Stimulated activated CD4-positive, alpha-beta T cell treated with anti-CD3 and anti-CD28 coated beads, Interleukin-1b, Interleukin-23, amount 100 ng/mL, for 24 hours (primary cell): ENCODE measurements at regions not wholly inside any gene's neighbourhood (a gene's known extent, or its start where the extent isn't known, plus 50 kb on each side); places are given as distances from the start of the nearest gene placed in this dataset.
A peak's percentile ranks its signal among the peaks of the same experiment; 100 is the strongest.

ENCODE experiments used
- DNase-seq, 4 experiments: peaks; one replicate each; pipeline ENCODE4 v3.0.0-alpha.2; 2020; ENCODE audit warnings: low read depth in 4 of 4, low spot score in 1 of 4

DNA sequence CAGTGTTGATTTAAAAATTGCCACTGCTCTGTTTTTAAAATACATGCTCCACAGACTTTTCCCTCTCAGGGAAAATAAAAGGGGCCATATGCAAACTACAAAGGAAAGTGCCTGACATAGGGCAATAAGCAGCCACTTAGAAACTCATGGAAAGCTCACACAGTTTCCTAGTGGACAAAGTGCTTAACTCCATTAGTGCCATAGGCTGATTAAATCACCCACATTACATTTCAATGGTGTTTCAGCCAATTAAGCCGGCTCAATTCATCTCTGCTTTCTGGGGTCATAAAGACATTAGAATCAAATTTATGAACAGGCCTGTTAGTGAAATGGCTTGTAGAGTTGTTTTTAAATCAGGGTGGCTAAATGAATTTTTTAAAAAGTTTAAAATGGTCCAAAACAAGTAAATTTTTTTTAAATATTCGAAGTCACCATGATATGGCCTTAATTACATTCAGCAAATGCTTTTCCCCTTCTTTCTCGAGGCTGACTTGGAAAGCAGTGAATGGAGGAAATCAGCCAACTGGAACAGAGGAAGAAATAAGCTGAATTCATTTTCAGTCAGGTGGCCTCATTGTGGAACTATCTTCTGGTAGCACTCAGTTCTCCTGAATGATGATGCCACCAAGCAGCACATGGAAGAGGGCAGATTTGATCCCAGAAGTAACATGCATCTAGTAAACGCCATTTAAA, 2305.1 kb upstream of the AGA start:
- DNase-seq: no peak

DNA sequence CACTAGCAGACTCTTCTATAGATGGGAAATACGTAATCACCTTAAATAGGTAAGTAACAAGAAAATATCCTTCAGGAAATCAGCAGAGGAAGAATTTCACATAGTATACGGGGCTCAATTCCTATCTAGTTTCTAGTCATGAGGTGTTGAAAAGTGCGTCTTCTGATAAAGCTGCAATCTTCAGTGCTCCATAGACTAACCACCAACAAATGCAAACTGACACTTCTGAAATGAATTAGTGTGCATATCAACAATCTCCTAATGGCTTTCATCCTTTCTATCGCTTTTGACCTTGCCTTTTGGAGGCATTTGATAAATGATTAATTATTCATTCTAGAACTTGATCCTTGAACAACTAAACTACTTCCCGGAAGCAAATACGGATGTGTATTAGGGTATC, 2306.6 kb upstream of the AGA start:
- DNase-seq: no peak

DNA sequence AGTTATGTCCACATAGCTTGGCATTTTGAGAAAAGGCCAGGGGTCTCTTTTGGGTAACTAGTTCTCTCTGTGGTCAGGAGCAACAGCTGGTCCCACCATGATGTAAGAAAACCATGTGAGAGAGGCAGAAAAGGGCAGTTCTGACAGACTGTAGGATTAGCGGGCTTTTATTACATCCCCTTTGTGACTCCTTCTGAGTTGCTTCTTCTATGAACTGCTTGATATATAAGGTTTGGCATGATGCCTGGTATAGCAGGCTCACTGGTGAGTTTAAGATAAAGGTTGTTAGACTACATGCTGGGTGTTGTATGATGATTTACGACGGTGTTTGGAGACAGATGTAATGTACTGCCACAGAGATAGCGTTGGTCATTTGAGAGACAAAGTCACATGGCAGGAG, 2308.1 kb upstream of the AGA start:
- DNase-seq: no peak

DNA sequence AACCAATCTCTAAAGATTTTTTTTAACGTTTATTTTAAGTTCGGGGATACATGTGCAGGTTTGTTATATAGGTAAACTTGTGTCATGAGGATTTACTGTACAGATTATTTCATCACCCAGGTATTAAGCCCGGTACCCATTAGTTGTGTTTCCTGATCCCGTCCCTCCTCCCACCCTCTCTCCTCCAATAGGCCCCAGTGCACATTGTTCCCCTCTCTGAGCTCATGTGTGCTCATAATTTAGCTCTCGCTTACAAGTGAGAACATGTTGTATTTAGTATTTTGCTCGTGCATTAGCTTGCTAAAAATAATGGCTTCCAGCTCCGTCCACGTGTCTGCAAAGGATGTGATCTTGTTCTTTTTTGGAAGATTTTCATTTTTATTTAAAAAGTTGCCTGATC, 2309.4 kb upstream of the AGA start:
- DNase-seq: no peak

DNA sequence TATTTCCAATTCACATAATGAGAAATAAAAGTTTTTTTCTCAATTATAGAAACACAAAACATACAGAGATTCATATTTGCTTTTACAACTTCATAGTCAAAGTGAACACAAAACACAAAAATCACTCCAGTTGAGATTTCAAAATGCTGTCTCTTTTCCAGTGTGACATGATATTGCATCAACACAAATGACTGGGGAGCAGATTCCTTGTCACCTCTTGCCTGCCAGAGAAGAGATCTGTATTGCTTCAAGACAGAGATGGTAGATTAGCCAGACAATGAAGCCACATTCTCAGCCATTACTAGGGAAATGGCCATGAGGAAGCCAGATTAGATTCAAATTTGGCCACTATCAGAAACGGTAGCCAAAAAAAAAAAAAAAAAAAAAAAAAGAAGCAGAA, 2313.1 kb upstream of the AGA start:
- DNase-seq: no peak

DNA sequence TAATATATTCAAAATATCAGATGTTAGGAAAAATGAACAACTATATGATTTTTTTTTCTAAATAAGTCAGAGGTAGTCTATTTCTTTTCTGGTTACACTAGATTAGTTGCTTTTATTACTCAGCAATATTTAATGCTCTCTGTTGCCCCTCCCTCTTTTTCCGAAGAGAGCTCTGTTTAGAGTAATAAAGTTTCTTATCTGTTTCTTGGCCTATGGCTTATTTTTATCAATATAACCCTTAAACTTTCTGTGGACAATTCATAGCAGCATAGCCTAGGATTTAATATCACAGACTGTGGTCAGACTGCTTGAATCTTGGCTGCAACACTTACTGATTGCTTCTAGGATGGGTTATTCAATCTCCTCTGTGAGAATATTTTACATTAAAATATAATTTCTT, 2315.4 kb upstream of the AGA start:
- no peak for DNase-seq

DNA sequence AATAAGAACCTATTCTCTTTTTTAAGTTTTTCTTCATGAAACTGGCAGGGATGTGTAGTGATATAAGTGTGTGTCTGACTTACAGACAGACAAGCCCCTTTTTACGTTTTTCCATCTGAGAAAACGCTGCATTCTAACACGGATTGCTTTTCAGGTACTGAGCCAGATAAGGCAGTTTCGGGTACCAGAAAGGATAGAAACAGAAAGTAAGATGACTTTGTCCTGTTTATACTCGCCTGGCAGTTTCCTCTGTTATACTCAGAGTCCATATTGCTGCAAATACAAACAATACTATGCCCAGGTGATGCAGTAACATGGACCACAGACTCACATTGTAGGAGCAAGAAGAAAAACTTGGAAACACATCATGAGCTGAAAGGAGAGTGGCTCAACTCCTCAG, 2320.6 kb upstream of the AGA start:
- DNase-seq: no peak

DNA sequence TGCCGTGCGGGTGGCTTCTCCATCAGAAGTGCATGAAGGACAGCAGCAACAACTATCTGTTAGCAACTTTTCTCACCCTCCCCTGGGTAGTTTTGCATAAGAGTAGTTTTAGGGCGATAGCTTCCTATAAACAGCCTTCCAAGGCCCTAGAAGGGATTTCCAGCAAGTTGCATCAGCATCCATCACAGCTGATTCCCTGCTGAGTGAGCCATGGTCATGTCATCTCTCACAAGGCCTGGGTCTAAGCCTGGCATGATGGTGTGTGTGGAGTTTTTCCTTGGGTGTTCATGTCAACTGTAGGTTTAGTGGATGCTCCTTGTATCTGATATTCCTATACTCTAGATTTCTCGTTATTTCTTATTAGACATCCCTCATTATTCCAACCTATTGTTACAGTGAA, 2324.7 kb upstream of the AGA start:
- no peak for DNase-seq

DNA sequence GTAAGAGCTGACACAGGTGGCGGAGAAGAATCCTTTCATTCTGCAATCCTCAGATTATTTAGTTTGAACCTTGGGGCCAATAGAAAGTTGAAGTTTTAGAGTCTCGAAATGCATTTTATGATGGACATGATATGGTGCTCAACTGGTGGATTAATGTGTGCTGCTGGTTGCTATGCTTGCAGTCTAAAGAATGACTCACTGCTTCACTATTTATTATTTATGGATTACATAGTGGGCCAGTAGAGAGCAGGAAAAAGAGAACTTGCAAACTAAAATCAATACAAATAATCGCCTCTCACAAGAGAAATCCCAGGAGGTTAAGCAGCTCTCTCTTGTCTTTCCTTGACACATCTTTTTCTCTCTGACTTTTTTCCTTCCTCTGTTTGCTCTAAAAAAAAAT, 2326.8 kb upstream of the AGA start:
- no peak for DNase-seq

DNA sequence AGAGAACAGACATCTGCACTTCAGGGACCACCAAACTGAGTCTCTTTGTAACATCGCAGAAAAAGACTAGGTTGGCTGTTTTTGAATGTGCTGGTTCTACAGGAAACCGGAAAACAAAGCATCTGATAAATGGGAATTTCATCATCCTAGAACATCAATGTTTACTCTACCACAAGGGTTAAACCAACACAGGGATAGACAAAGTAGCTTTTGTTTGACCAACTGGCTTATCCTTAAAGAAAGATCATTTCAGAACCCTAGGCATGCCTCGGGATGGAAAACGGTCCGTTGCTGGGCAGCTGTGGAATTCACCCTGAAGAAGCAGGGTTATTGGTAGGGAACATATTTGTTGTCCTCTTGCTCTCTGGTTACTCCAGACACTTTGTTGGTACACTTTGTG, 2355.5 kb upstream of the AGA start:
- no peak for DNase-seq

DNA sequence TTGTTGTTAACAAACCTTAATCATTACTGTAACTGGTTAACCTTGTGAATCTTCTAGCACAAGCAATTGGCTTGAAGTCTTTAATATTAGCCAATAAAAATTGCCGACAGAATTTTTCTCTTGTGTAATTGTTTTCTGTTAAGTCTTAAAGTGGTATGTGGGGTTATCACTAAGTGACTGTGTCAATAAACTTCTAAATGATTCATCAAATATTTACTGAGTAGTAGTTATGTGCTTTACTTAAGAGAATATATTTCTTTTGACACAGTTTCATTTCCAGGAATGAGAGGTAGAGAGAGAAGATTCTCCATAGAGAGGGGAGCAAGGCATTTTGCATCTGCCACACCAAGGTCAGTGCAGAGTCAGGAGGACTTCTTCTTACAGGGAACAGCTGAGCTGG, 2361.6 kb upstream of the AGA start:
- DNase-seq: no peak

DNA sequence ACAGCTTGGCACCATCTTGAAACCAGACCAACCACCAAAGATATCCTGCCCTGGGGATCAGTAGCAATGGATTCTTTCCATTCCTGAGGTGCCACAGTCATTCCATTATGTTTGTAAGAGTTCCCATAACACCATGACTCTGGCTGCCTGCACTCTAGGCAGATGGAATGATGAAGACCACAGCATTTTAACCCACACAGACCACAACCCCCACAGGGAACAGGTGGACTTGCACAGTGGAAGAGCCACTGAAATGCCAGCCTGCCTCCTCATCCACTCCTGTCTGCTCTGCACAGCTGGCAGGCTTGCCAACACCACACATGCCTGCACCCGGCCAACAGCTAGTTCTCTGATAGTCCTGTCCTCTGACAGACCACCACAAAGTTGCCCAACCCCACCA, 2362.2 kb upstream of the AGA start:
- no peak for DNase-seq

DNA sequence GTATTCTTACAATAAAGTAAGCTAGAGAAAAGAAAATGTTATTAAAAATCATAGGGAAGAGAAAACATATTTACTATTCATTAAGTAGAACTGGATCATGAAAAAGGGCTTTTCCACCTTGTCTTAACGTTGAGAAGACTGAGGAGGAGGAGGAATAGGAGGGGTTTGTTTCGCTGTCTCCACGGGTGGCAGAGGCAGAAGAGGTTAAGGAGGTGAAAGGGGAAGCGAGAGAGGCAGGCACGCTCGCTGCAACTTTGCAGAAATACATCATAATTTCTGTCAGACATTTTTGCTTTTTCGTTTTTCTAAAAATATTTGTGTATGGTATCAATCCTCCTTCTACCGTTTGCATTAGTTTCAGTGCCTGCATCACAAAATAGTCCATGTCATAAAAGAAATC, 2375.1 kb upstream of the AGA start:
- DNase-seq: no peak

DNA sequence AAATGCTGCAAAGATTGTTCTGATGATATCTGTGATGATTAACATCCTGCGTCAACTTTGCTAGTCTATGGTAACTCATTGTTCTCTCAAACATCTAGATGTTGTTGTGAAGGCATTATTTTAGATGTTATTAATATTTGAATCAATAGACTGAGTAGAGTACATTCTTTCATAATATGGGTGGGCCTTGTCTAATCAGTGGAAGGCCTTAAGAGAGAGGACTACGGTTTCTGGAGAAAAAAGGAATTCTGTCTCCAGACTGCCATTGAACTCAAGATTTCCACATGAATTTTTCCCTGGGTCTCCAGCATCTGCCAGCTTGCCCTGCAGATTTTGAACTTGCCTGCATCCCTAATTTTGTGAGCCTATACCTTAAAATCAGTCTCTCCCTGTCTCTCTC, 2381.1 kb upstream of the AGA start:
- no peak for DNase-seq

DNA sequence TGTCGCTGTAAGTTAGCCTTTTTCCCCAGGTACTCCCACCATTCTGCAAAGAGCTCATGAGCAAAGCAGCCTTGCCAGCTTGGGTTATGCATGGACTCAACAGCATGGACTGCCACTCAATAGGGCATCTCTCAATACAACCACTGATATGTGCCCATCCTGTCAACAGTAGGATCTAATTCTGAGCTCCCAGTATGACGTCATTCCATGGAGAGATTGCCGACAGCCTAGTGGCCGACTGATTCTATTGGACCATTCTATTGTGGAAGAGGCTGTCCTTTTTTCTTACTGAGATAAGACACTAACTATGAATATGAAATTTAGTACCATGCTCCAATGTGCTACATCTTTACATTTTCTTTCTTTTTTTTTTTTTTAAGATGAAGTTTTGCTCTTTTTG, 2389.0 kb upstream of the AGA start:
- DNase-seq: no peak

DNA sequence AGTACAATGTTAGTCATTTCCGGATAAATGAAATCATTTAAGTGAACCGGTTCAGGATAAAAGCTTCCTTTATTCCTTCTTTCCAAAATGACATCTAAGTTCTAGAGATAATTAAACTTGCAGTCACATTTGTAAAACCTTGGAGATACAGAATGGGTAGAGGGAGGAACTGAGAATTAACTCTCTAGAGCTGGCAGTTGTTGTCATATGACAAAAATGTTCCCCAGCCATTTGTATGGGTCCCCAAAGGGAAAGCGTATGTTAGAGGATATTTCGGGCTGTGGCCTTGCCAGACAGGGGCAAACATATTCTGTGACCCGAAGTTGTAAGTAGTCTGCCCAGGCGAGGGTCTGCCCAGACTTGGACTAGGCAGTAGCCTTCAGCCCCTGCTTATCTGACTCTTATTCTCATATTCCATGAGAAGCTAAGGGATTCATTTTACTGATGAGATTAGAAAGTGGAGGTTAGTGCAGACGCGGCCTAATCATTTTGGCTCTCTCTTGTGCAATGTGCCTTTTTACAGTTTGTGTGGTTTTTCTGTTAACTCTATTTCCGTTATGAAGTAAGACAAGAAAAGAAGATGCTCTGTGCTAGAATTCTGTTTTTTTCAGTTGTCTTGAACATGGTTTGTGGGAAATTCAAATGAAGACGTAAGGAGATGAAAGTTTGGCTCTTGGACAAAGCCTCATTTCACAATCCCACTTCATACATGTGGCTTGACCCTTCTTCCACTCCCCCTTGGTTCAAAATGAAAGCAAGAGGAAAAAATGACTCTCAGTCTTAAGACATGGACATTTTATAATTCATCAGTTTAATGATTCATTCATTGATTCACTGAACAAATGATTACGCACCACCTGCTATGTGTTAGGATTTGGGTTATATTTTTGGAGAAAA, 2394.2 kb upstream of the AGA start:
- no peak for DNase-seq

DNA sequence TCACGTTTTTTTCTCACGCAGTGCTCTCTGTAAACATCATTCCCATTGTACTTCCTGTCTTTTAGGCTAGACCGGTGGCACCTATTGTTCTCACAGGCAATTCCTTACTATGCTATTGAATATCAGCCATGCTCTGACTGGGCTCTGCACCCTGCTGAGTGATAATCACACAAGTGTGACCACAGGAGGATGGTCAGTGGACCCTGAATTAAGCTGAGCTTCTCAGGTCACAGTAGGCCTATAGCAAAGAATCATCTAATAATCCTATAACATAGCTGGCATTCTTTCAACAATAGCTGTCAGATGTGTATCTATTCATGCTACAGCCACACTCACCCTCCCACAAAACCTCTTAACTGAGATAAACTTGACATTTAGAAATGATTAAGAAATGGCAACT, 2399.8 kb upstream of the TENM3 start:
- DNase-seq: no peak

DNA sequence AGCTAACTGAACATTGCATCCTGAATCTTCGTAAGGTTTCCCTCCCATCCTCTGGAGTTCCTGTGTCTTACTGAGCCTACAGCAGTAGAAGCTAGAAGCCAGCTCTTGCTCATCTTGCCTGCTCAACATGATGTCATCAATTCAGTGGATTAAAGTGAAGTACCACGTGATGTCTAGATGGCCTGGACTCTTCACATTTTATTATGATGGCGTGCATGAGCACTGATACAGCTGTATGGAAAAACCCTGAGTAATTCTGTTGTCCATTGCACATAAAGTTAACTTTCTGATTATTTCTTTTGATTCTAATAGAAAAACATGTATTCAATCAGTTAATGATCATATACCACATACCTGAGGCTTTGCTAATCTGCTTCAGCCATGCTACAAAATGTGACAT, 2387.7 kb upstream of the TENM3 start:
- no peak for DNase-seq

DNA sequence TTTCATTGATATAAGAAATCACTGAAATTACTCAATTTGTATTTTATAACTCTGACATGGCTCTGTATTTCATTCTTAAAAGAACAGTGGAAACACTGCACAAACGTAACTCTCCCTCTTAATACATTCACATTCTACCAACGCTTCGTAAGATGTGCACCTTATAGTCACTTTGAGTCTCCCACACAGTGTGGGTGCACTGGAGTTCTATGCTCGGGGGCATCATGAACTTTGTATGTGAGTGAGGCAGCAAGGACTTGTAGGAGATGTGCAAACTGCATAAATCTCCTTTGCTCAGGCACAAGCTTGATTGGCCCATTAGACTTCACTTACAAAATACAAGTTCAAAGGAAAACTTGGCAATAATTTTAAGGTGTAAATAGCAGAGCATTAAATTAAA, 2385.0 kb upstream of the TENM3 start:
- no peak for DNase-seq

DNA sequence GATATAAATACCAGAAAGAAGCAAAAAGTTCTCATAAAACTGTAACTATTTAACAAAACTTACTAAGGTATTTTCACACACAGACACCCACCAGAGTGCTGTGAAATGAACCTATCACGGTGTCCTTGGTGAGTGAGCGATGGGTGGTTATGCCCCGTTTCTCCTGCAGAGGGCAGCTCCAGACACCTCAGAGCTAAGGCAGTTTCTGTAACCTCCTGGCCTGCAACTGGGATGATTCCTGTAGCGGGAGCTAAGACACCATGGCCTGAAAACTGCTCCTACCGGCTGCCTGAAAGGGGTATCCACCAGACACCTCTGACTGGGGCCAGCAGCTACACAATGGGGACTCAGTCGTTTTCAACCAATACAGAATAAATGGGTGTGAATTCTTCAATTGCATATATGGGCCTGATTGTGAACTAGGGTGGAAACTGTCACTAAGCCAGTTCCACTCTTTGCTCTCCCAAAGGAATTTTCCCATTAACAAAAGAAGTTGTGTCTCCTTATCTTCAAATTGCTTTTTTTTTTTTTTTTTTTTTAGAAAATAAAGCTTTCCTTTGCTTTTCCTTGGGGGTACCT, 2375.8 kb upstream of the TENM3 start:
- DNase-seq: peak in 2 of 4 experiments; percentile 1 to 3

DNA sequence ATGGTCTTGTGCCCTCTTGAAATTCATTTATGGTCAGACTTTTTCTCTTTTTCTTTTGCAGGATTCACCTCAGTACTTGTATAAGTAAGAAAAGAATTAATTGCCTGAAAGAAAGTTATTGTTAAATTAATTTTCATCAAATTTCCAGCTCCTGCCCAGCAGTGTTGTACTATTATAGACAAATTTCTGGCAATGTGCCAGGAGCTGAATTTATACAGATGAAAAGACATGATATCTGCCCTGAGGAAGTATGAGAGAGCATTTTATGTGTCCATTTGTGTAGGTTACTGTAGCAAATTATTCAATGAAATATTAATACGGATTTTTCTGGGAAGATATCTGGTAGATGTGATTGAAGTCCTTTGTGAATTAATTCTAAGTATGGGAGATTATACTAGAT, 2371.5 kb upstream of the TENM3 start:
- no peak for DNase-seq

DNA sequence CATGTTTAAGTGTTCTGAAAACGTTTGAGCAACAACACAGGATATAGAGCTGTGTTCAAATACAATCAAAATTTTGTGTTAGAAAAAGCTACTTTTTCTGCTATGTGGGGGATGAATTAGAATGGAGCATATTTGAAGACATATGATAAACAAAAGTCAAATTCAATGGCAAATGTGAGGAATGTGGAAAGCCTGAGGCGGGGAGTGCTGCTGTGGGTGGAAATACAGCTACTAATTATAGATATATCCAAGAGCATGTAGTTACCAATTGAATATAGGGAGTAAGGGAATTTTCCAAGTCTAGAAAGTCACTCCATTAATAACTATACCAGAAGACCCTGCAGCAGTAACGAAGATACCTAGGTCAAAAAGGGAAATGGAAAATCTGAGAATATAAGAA, 2370.4 kb upstream of the TENM3 start:
- DNase-seq: no peak
